Activated B cell treated with CpG ODN at 0.5 μM for 24 hours (primary cell): ENCODE measurements at regions not wholly inside any gene's neighbourhood (a gene's known extent, or its start where the extent isn't known, plus 50 kb on each side); places are given as distances from the start of the nearest gene placed in this dataset.

Experiments
- ATAC-seq: fragments of 200-7000 bp; cut with Tn5 transposase; one replicate; pipeline ENCODE4 v1.10.0; 2021; ENCODE audit warnings: low read depth, mild to moderate bottlenecking, moderate library complexity
- CTCF ChIA-PET: fragments of 350-600 bp; sonication (Branson Sonifier 250); formaldehyde crosslinking; loops from one replicate; lab custom pipeline; 2021; ENCODE audit warnings: antibody characterized with exemption; lab: Charles Lee
- POLR2A ChIA-PET: fragments of 350-600 bp; sonication (Branson Sonifier 250); formaldehyde crosslinking; loops from one replicate; lab custom pipeline; 2021; ENCODE audit warnings: antibody characterized with exemption; lab: Charles Lee
- DNase-seq: peaks from one replicate; pipeline ENCODE4 v3.0.0; 2022
- H3K27ac Mint-ChIP-seq: one replicate; pipeline ENCODE4 v1.8.0; 2020; ENCODE audit warnings: mixed read lengths
- H3K27me3 Mint-ChIP-seq: one replicate; pipeline ENCODE4 v1.8.0; 2021; ENCODE audit warnings: mixed read lengths
- H3K36me3 Mint-ChIP-seq: one replicate; pipeline ENCODE4 v1.8.0; 2021; ENCODE audit warnings: low read depth, mixed read lengths
- H3K4me1 Mint-ChIP-seq: one replicate; pipeline ENCODE4 v1.8.0; 2021; ENCODE audit warnings: mixed read lengths
- H3K4me3 Mint-ChIP-seq: one replicate; pipeline ENCODE4 v1.8.0; 2020; ENCODE audit warnings: mild to moderate bottlenecking, mixed read lengths
- H3K9me3 Mint-ChIP-seq: one replicate; pipeline ENCODE4 v1.8.0; 2020; ENCODE audit warnings: mixed read lengths
- CTCF ChIP-seq: fragments of 200-600 bp; IDR thresholded peaks from one replicate; pipeline ENCODE4 v1.8.0; 2022; ENCODE audit warnings: antibody characterized with exemption, mild to moderate bottlenecking
- intact Hi-C: fragments of 100-400 bp; cut with micrococcal nuclease; formaldehyde crosslinking; loops from one replicate; pipeline ENCODE4 v1.15.1; 2024

DNA sequence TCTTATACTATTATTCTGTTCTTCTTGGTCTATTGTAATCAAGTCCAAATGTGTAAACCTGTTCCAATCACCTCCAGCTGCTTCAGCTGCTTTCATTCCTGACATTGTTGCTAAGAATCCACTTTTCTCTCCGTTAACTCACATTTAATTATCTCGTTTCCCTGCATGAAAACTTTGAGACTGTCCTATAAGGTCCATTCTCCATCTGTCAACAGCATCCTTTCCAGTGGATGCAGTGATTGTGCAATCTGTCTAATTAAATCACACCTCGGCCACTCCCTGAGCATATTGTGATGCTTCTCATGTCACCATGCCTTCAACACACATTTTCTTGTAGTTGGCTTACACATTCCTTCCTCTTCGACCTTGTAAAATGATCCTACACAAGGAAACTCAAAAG, 1626.9 kb upstream of the SLC10A2 start:
- Mint-ChIP-seq H3K36me3 (no peaks in the 10 kb centered on the region), H3K4me3 (no peak overlapping the region), H3K9me3 (no peaks in the 10 kb centered on the region), H3K4me1 (no peaks in the 10 kb centered on the region), H3K27me3 (no peaks in the 10 kb centered on the region), H3K27ac (no peak overlapping the region)
- no peak for DNase-seq
- intact Hi-C loops: no loop called here
- ChIA-PET POLR2A (no interaction called here), CTCF (no interaction called here)
- TF ChIP-seq CTCF: no peak
- ATAC-seq: no peak

- Mint-ChIP-seq H3K27ac (no peak overlapping the region), H3K4me1 (no peaks in the 10 kb centered on the region), H3K27me3 (no peaks in the 10 kb centered on the region), H3K9me3 (no peaks in the 10 kb centered on the region), H3K36me3 (no peaks in the 10 kb centered on the region), H3K4me3 (no peak overlapping the region)
- DNase-seq: no peak
- ChIA-PET CTCF (interaction anchor here (0.5 kb wide), 1 partner anchor 110 kb away, joined by 3 read pairs; no protein-coding TSS in a partner anchor), POLR2A (no interaction called here)
- TF ChIP-seq CTCF: no peak
- ATAC-seq: no peak
- intact Hi-C loops: no loop called here
These were observed 1625.7 kb upstream of the SLC10A2 start for GRCh38 chr13:104691767-104692467.

GRCh38 chr13:104686484-104686883, 1620.3 kb upstream of the SLC10A2 start:
- no peak for ATAC-seq
- H3K36me3 Mint-ChIP-seq: no peaks in the 10 kb centered on the region
- CTCF ChIA-PET: no interaction called here

GRCh38 chr13:104683789-104684188, 1617.6 kb upstream of the SLC10A2 start:
- H3K4me1 Mint-ChIP-seq: no peaks in the 10 kb centered on the region
- ATAC-seq: no peak
- H3K27ac Mint-ChIP-seq: no peak overlapping the region
- no peak for DNase-seq
- TF ChIP-seq CTCF: no peak
- intact Hi-C loops: no loop called here
- H3K9me3 Mint-ChIP-seq: no peaks in the 10 kb centered on the region
- ChIA-PET POLR2A (no interaction called here), CTCF (no interaction called here)
- no peaks in the 10 kb centered on the region for H3K27me3 Mint-ChIP-seq
- H3K36me3 Mint-ChIP-seq: no peaks in the 10 kb centered on the region
- H3K4me3 Mint-ChIP-seq: no peak overlapping the region

More at GRCh38 chr13:104686484-104686883, 1620.3 kb upstream of the SLC10A2 start:
- Mint-ChIP-seq H3K9me3 (no peaks in the 10 kb centered on the region), H3K27ac (no peak overlapping the region), H3K4me1 (no peaks in the 10 kb centered on the region), H3K27me3 (no peaks in the 10 kb centered on the region), H3K4me3 (no peak overlapping the region)
- intact Hi-C loops: no loop called here
- POLR2A ChIA-PET: no interaction called here
- TF ChIP-seq CTCF: no peak
- DNase-seq: no peak

GRCh38 chr13:104678161-104678560, 1611.9 kb upstream of the SLC10A2 start:
- ChIA-PET CTCF (no interaction called here), POLR2A (no interaction called here)

More at GRCh38 chr13:104678161-104678560, 1611.9 kb upstream of the SLC10A2 start:
- DNase-seq: no peak
- Mint-ChIP-seq H3K27me3 (no peaks in the 10 kb centered on the region), H3K36me3 (no peaks in the 10 kb centered on the region), H3K9me3 (no peaks in the 10 kb centered on the region), H3K4me3 (no peak overlapping the region), H3K27ac (no peak overlapping the region), H3K4me1 (no peaks in the 10 kb centered on the region)
- ATAC-seq: no peak
- intact Hi-C loops: no loop called here
- no peak for TF ChIP-seq CTCF
